Renal cortical epithelial cell (primary cell): ENCODE measurements at regions not wholly inside any gene's neighbourhood (a gene's known extent, or its start where the extent isn't known, plus 50 kb on each side); places are given as distances from the start of the nearest gene placed in this dataset.

ENCODE experiments used
- DNase-seq: peaks from one replicate; pipeline ENCODE4 v3.0.0-alpha.2; 2011; ENCODE audit warnings: low read depth

DNA sequence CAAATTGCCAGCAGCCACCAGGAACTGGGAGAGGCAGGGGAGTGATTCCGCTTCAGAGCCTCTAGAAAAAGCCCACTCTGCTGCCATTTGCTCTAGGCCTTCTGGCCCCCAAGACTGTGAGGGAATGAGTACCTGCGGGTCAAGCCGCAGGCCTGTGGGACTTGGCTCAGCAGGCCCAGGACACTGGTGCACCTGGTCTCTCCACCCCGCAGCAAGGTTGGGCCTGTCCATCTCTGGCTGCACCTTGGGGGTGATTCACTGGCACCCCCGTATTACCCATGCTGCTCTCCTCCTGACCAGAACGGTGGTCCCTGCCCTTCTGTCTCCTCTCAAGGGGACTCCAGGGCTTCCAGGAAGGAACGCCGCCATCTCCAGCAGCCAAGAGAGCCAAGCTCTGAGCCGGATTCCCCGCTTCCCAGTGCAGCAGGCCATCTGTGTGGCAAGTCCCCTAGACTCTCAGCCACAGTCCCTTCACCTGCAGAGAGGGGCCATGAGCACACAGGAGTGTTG, 78.4 kb upstream of the OLFM1 start:
- no peak for DNase-seq

GRCh38 chr9:135009794-135010585, 77.5 kb upstream of the OLFM1 start:
- no peak for DNase-seq

DNA sequence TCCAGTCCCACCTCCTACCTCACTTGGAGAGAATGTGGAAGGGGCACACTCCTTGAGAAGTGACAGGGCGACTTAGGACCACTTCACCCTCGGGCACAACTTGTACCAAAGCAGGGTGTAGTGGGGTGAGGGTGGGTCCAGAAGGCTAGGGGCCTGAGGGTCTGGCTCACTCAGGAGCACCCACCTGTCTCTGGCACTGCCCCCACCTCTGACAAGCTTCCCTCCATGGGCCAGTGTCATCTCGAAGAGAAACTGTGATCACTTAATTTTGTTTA, 76.9 kb upstream of the OLFM1 start:
- no peak for DNase-seq

DNA sequence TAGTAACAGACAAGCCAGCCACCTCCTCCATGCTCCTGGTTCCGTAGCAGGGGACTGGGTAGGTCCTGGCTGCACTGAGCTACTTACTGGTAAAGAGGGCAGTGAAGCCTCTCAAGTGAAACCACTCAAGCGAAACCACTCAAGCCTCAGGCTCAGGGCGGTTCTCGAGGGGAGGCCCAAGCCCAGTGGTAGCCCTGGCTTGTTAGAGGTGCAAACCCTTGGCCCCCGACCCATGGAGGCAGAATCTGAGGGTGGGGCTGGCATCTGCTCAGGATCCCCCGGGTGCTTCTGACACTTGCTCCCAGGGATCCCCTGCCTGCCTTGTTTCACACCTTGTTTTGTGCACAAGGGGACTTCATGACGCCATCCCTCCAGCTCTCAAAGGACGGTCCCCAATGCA, 76.5 kb upstream of the OLFM1 start:
- no peak for DNase-seq

GRCh38 chr9:135012166-135012565, 75.3 kb upstream of the OLFM1 start:
- no peak for DNase-seq

GRCh38 chr9:135014311-135015010, 73.0 kb upstream of the OLFM1 start:
- DNase-seq, result no peak

GRCh38 chr9:135015096-135015495, 72.4 kb upstream of the OLFM1 start:
- DNase-seq, result no peak

DNA sequence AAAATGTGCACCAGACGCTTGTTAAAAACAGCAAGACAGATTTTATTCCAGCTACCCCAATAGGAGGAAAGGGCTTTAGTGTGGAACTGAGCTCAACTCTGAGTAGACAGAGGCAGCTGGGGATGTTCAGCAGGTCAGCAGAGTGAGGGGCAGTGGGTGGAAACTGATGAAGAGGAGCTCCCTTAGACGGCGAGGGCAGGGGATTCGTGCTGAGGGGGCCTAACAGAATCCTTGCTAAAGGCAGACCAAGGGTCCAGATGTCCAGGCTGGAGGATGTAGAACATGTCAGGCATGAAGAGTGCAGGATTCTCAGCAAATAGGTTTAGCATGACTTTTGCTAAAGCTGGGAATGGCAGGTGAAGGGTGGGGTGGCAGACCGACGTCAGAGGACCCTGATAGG, 71.9 kb upstream of the OLFM1 start:
- no peak for DNase-seq

DNA sequence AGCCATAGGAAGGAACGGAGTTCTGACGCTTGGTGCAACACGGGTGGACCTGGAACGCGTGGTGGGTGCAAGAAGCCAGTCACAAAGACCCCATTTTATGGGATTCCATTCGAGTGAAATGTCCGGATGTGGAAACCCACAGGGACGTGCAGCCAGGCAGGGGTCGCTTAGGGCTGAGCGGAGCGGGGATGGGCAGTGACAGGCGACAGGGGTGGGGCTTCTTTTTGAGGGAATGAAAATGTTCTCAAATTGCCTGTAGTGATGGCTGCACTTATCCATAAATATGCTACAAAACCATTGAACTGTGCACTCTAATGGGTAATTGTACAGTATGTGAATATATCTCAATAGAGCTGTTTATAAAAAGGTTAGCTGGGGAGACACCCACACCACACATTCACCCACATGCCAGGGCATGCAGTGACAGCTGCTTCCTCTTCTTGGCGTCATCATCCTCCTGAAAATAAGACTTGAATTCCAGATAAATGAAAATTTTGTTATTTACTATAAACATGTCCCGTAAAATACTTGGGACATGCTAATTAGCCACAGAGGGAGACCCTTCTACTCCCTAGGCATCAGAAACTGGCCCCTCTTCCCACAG, 71.3 kb upstream of the OLFM1 start:
- DNase-seq, result no peak

DNA sequence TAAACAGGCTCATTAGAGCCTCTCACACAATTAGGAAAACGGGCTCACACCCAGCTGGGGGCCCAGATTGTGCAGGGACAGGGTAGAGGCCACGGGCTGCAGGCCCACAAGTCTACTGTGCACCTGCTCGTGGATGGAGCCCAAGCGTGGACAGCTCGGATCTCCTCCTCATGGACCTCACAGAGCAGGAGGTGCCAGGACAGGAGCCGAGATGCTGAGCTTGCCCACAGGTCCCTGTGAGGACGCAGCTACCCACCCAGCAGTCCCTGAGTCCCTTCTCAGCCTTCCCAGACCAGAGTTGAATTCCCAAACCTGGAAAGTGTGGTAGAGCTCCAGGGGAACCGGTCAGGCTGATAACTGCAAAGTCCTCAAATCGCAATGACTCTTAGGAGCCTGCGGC, 70.6 kb upstream of the OLFM1 start:
- DNase-seq, result no peak

DNA sequence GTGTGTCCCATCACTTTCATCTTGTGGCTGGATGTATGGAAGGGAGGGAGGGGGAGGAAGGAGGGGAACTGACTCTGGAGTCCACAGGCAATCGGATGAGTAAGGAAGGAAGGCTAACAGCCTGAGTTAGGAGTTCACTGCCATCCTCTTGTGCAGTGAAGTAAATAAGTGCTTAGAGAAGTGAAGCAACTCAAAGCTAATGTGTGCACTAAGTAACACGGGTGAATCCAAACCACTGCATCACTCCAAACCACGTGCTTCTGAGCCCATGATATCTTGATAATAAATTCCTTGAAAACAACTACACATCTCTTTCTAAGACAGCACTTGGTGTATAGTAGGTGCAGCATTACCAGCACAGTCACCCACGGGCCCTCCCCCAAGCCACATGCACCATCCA, 69.6 kb upstream of the OLFM1 start:
- DNase-seq, result no peak

GRCh38 chr9:135018306-135018915, 69.1 kb upstream of the OLFM1 start:
- no peak for DNase-seq

DNA sequence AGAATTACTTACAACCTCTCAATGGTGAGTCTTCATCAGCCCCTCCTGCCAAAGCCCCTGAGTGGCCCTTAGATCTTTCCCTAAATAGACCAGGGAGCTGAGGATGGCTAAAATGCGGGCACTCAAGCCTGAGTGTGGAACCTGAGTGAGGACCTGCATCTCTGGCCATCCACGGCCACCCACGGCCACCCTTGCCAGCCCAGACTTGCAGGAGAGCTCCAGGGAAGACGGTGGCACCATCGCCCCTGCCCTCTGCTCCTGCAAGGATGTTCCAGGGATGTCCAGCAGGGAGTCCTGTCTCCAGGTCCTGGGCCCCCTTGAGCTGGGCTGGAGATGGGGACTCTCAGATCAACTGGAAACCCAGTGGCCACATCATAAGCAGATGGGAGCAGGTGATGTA, 68.2 kb upstream of the OLFM1 start:
- DNase-seq, result no peak

GRCh38 chr9:135020481-135021392, 66.7 kb upstream of the OLFM1 start:
- DNase-seq, result no peak

GRCh38 chr9:135021393-135021789, 66.1 kb upstream of the OLFM1 start:
- no peak for DNase-seq

DNA sequence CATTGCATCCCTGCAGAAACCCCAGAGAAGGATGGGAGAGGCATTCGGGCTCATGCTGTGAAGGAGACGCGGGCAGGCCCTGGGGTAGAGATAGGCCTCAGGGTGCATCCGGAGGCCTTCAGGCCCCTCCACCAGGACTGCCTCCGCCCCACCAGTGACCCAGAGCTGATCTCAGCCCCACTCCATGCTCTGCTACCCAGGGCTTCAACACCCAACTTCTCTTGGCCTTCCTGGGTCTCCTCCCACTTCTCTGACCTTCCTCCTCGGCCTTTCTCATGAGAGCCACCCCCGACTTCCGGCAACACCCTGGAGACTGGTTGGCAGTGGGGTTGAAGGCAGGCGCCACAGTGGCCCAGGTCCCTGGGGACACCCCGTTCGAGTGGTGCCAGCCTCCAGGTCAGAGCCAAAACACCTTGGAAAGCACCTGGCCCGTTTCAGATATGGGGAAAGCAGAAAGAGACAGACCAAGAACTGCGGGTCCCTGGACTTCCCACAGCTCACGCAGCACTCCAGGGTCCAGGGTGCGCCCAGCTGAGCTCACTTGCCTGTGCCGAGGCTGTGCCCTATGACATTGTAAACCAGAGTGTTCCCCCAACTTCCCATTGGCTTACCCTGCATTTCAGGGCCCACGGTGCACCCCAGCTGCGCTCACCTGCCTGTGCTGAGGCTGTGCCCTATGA, 65.1 kb upstream of the OLFM1 start:
- DNase-seq, result no peak

- no peak for DNase-seq
Observed at GRCh38 chr9:135023088-135023785, 64.2 kb upstream of the OLFM1 start.

DNA sequence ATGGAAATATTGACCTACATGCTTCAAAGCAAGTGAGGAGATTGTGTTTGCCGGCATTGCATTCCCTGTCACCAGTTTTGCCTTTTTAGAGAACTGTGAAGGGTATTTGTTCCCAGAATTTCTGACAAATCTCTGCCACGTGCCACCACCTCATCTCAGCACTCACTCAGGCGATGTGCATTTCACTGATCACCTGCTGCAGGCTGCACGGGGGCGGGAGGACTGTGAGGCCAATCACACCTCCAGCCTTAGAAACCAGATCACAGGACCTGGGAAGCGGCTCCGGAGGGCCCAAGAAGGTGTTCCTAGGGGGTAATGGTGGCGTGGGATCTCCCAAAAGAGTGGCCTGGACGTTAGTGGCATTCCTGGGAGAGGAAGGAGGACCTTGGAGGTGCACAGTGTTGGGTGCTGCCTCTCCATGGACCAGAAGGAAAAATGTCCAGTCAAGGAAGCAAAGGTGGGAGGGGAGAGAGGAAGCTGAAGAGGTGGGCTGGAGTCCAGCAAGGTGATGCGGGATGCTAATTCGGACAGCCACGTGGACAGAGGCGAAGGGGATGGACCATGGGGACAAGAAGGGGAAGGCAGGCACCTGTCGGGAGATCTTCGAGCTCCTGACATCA, 63.6 kb upstream of the OLFM1 start:
- DNase-seq, result no peak

- no peak for DNase-seq
Observed at GRCh38 chr9:135029463-135029862, 58.0 kb upstream of the OLFM1 start.
